GM10266 (cell line): ENCODE measurements at regions not wholly inside any gene's neighbourhood (a gene's known extent, or its start where the extent isn't known, plus 50 kb on each side); places are given as distances from the start of the nearest gene placed in this dataset.

ENCODE experiments used
- DNase-seq: peaks from one replicate; pipeline ENCODE4 v3.0.0; 2012; ENCODE audit errors: extremely low spot score
- TF ChIP-seq, protein P1 (sequence below): IDR thresholded peaks from 2 replicates; pipeline ENCODE4 v1.5.1; 2012; ENCODE audit warnings: mild to moderate bottlenecking, low read depth; ENCODE audit not compliant: control insufficient read depth, insufficient read depth; ENCODE audit errors: missing control alignments

- no peak for DNase-seq
- TF ChIP-seq, protein P1, sequence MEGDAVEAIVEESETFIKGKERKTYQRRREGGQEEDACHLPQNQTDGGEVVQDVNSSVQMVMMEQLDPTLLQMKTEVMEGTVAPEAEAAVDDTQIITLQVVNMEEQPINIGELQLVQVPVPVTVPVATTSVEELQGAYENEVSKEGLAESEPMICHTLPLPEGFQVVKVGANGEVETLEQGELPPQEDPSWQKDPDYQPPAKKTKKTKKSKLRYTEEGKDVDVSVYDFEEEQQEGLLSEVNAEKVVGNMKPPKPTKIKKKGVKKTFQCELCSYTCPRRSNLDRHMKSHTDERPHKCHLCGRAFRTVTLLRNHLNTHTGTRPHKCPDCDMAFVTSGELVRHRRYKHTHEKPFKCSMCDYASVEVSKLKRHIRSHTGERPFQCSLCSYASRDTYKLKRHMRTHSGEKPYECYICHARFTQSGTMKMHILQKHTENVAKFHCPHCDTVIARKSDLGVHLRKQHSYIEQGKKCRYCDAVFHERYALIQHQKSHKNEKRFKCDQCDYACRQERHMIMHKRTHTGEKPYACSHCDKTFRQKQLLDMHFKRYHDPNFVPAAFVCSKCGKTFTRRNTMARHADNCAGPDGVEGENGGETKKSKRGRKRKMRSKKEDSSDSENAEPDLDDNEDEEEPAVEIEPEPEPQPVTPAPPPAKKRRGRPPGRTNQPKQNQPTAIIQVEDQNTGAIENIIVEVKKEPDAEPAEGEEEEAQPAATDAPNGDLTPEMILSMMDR: no peak
These were observed 311.9 kb downstream of the AACS start for GRCh38 chr12:125377093-125377492.

GRCh38 chr12:125381373-125381772 lies 316.1 kb downstream of the AACS start:
- TF ChIP-seq, protein P1: no peak
- no peak for DNase-seq

DNA sequence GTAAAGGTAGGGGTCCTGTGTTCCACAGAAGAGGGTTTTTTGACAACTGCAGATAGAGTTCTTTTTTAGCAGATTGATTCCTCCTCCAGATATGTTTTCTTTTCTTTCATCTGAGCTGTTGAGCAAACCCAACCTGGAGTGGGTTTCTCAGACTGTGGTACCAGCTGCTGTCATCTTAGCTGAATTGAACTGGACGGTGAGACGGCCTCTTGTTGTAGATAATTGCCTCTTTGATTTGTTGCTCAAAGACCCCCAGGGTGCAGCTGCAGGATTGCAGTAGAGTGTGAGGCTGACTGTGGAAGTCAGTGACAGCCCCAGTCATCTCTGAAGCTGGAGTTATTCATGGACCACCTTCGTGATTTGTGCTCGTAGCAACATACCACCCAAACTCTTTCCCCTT lies 317.7 kb downstream of the AACS start:
- TF ChIP-seq, protein P1: no peak
- no peak for DNase-seq

GRCh38 chr12:125386652-125387051 lies 321.4 kb downstream of the AACS start:
- TF ChIP-seq, protein P1: no peak
- no peak for DNase-seq

DNA sequence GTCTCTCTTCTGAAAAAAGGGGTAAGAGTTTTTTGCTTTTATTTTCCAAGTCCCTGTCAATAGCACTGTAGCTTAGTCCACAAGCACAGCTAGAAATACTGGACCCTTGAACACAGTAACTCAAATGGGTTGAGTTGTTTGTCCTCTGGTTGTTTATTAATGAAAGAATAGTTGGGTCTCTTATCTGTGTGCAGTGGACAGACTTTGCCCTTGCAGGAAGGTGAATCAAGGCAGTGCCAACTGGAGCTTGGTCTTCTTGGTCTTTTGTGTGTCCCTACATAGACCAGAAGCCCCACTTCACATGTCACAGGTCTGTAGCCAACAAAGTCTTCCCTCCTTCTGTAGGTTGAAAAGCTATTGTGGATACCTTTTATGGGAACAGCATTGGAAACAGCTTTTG lies 322.0 kb downstream of the AACS start:
- DNase-seq: no peak
- TF ChIP-seq, protein P1: no peak

GRCh38 chr12:125389061-125389697 lies 323.9 kb downstream of the AACS start:
- no peak for DNase-seq
- TF ChIP-seq, protein P1: no peak

- DNase-seq: no peak
- TF ChIP-seq, protein P1: no peak
These were observed 328.3 kb downstream of the AACS start for GRCh38 chr12:125393569-125393968.
